ENCODE measurements at regions not wholly inside any gene's neighbourhood (a gene's known extent, or its start where the extent isn't known, plus 50 kb on each side); places are given as distances from the start of the nearest gene placed in this dataset.

DNA sequence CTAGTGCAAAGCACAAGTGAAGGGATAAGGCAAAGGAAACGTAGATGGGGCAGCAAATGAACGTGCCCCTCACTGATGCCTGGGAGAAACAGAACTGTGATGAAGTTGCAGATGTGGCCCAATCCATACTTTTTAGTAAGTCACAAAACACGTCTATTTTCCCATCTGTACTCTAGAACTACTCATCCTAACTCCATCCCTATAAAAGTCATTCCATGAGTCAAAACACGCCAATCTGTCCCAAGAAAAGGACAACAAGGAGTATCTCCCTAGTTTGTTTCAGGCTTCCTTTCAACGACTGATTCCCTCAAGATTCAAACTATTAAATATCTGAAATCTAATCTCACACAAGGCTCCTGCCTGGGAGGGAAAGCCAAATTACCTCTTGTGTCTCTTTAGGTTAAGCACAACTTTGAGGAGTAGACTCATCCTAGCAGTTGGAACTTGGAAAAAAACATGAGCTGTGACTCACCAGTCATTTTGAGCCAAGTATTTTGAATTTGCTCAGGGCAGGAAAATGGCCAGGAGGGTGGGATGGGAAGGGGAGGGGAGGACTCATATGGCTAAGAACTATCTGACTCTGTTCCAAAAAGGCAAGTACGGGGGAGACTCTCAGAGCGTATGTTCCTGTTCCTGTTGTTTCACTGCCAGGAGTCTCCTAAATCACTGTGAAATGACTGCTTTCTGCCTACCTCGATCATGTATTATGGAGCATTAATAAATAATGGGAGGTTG, 214.5 kb upstream of the CAMK1G start:
- DNase-seq: no peak

DNA sequence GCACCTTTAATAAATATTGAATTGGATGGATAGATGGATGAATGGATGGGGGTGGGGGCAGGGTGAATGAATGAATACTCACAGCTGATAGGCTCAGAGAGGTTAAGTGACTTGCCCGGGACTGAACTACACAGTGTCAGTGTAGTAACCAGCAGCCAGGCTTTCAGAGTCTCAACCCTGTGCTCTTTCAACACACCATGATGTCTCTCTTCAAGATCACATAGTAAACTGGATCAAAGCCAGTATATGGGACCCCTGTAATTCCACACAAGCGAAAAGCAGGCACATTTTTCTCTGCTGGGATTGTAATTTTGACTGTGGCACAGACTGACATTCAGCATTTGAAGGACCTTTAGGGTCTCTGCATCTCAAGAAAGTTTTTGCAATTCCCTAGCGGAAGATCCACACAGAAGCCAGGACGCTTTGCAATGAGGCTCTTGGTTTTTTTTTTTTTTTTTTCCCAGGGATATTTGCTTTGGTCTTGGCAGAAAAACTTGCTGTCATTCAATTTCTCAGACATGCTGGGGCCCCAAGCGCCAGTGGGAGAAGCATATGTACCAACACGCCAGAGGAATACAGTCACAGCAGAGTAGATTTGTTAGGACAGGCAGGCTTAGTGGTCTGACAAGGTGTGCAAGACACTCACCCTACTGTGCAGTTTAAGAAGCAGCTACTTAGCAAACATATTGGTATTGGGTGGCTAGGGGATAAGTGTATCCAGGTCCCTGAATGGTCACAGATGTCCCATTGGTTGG, 213.1 kb upstream of the CAMK1G start:
- DNase-seq: no peak

DNA sequence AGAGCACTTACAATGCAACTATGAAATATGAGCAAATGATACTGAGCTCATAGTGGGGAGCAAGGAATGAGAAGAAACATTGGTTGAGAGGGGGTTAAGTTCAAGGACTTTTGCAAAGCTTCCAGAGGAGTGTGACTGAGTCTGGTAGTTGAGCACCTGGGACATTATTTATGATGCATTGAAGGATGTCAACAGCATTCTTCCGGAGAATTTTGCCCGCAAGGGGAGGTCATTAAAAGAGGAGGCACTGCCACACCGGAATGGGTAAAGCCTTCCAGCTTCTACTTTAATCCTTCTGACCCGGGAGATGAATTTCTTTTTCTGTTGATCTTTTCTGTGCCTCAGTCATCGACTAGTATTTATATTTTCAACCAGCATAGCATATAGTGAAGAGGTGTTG, 208.4 kb upstream of the CAMK1G start:
- DNase-seq: no peak

DNA sequence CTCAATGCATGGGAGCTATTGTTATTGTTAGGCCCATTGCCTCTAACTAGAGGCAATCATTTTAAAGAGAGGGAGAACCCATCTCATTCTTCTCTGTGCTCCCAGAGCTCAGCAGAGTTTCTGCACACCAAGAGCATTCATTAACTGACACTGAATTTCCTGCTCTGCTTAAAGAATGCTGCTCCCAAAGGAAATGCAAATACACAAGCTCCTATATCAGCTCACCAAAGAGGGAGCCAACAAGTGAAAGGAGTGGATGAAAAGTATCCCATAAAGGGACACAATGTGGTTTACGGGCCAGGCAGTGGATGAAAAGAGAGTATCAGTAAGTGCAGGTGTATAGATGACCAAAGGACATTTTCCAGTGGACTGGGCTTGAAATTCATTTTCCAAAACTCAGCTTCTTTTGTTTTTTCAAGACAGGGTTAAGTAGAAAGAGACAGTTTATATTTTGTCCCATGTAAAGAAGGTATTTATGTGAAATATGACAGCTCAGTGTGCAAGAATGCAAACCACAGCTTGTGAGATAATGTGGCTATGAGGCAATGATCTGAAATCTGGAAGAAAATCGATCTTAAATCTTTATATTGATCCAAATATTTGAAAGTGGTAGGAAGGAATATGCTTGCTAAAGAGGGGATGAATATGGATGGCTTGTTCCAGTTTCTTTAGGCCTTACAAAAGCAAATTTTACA, 207.7 kb upstream of the CAMK1G start:
- DNase-seq: no peak

DNA sequence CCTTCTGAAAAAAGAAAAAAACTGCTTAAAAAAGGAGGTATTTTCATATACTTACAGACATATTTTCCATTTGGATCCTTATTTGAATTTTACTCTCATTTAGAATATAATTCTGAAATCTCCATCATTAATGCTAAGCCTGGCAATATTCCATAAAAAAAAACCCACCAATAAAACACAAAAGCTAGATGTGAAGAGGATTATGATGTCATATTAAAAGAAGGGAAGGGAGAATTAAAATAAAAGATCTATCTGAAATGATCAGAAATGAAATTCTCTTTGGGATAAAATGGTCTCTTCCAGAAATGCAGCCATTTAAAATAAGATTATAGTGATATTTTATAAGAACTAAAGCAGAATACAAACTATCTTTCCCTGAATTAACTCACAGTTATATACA, 206.7 kb upstream of the CAMK1G start:
- no peak for DNase-seq

DNA sequence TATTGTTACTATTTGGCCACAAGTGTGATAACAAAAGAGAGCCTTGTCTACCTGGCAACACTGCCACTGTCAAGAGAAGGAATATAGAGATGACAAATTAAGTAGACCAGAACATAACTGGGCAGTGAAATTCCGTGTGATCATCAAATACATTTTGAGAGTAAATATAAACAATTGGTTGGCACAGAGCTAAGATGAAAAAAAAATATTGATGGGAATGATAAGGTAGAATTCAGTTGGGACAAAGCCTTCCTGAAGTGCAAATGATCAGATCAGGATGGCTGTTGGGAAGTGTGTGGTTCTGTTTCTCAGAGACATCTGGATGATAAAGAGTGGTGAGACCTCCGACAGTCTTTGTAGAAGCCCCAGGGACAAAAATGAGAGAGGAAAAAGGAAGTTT, 205.5 kb upstream of the CAMK1G start:
- no peak for DNase-seq

DNA sequence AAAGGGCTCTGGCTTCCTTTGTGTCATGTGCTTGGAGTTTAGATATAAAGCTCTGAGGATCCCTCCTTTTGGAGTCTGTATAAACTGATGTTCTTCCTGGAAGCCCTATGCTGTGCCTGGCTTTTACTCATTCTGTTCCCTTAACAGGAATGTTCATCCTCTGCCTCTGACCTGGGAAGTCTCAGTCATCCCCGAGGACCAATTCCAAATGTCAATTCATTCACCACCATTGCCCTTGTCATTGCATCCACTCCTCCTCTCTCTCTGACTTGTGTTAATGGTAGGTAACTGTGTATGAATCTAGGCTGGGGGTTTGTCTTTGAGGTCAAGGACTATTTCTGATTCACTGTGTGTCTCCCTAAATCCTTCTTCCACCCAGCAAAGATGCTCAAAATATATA, 204.2 kb upstream of the CAMK1G start:
- no peak for DNase-seq

DNA sequence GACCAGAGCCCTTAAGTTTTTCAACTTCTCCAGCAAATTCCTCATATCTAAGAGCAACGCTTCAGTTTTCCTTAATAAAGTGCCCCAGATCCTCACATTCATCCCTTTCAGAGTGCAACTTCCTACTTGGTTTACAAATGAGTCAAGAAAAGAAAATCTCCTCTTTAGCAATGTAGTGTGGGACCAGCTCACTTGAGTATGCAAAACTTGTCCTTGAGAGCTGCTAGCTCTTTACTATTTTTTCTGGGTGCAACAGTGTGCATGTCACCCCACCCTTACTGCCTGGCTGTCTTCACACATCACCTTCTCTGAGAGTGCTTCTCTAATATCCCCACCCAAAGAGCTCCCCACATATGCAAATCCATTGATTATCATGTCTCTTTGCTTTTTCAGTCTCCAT, 203.1 kb upstream of the CAMK1G start:
- DNase-seq: no peak

DNA sequence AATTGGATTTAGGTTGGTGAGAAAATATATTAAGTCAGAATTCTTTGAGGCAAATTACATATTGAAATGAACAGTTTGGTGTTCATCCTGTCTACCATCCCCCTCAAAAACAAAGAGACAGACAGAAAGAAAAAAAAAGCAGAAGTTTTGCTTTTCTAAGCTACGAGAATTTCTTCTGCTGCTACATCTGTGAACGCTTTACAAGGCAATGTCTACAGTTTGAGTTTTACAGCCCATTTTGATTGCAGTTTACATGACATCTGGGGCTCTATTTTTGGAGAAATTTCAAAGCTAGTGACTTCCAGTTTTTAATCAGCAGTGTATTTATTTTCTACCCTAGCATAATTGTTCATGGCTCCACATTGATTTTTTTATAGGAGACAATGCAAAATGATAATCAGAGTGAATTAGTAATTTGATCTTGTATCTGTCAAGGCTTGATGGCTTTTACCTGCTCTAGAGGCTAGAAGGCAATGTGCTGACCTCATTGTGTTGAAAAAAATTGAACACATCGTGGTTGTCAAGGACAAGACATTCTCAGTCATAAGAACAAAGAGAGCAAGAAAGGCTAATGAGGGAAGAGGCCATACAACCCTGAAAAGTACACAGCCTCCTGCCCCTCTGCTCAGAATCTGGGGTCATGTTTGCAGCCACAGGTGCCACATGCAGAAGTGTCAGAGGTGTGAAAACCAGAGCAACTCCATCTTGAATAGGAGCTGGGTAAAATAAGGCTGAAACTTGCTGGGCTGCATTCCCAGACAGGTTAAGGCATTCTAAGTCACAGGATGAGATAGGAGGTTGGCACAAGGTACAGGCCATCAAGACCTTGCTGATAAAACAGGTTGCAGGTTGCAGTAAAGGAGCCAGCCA, 201.0 kb upstream of the CAMK1G start:
- DNase-seq: no peak

DNA sequence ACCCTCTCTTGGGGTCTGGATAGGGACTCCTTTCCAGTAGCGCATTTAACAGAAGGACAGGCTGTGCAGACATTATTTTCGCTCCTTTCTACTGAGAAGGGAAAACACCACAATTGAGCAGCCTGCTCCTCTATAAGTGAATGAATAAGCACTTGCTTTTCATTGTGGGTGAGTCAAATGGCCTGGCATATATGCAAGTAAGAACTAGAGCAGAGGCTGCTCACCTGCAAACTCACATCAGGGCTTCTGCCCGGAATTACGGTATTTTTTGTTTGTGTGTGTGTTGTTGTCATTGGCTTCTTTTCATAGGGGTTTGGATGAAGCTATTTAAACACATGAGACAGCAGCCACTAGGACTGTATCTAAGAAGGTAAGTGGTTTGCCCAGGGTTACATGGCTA, 200.1 kb upstream of the CAMK1G start:
- no peak for DNase-seq

DNA sequence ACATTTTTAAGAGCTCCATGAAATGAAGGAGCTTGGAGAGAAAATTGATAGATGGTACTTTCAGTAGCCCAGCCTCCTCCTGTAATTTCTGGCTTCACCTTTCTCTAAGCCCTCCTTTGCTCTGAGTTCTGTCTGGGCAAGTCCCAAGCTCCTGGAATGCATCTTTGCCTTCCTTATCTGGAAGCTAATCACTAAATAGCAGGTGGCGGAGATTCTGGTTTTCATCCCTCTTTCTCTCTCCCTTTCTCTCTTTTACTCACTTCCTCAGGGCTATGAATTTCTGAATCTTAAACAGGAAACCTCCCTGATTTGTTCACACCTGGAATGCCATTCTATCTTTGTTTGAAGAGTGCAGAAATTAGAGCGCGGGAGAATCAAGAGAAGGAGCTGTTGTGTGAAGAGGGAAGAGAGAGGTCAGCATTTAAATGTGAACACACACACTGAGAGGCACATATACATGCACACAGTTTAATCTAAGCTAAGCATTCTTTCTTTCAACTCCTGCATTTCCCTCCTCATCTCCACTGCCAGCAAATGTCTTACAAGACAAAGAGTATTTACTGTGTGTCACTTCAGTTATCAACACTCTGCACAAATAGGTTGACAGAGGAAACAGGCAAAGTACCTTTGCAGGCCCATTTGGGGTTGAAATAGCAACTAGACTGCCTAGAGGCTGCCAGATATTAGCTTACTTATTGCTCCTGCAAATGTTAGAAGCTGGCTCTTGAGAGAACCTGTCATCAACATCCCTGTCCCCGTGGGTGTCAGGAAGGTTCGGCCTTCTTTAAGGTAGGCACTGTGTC, 199.4 kb upstream of the CAMK1G start:
- no peak for DNase-seq

DNA sequence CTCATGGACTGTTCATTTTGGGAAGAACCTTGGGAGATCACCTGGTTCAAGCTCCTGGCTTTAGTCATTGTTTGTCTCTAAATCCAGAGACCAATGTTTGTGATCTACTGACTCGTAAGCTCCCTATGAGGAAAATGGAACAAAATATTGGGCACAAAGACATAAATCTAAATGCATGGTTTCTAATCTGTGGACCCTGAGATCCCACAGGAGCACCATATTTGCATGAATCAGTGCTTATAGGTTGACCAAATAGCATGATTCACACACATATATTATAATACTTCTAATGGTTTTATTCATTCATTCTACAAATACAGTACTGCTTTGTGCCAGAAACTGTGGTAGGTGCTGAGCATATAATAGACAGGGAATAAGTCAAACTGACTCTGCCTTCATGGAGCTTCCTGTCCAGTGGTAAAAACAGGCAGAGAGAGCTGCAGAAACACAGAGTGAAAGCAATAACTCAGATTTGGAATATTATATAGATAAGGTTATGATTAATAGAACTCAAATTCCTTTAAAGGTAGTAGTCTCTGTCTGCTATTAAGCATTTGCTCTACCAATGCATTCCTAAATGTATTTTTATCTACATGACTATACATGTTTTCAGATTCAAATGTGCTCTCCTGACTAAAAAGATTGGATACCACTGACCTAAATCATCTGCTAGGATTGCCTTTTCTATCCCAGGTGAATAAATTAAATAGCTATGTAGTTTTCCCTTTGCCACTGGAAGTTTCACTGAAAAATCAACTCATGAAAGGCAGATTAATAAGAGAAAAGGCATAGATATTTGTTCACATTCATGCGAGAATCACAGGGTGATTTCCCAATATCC, 198.6 kb upstream of the CAMK1G start:
- DNase-seq: no peak

DNA sequence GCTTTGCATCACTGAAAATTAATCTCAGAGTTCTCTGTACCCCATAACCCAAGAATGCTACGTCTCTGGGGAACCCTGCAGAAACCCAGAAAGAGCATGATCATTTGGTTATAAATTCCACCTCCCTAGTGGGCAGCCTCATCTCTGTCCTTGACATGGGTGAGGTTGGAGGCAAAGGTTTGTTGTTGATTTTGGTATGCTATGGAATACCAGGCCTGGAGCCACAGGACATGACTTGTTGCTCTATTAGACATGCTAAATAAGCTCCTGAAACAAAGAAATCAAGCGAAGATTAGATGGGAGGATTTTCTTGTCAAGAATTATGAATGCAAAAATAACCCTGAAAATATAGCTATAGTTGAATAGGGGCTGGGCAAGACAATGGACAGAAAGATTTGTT, 197.4 kb upstream of the CAMK1G start:
- DNase-seq: no peak

DNA sequence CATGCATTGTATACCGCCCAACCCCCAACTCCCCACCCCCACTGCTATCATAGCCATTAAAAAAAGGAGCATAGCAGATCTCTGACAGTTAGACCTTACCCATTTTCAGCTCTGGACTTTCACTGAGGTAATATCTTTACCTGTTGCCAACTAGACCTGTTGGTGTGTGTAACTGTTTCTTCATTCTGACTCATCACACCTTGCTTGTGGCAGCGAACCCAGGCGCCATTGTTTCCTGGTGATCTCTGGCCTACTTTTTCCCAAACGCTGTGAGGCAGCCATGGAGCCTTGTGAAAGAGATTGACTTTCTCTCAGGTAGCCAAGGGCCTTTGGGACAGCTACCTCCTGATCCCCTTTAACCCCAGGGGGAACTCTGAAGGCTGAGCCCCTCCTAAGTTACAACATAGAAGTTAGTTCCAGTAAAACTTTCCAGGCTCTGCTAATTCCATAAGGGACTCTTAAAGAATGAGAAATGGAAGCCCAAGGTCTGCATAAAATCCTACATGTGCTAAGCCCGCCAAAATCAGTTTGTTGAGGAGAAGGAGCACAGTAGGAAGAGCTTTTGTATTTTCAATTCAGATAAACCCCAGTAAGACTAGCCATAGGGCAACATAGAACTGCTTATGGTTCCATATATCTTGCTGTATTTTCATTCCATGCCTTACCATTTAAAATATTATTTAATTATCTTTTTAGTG, 196.1 kb upstream of the CAMK1G start:
- no peak for DNase-seq

DNA sequence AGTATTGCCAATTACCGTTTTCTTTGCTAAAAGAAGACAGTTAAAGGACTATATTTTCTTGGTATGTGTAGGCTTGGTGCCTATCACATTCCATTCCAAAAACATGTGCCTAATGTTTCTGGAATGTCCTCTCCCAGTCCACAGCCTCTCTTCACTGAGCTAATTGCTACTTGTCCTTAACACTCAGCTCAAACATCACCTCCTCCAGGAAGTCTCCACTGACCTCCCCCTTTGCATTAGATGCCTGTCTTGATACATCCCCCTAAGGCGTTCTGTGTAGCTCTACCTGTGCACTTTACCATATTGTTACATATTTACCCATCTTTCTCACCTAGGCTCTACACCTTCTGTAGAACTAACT, 195.6 kb upstream of the CAMK1G start:
- no peak for DNase-seq

DNA sequence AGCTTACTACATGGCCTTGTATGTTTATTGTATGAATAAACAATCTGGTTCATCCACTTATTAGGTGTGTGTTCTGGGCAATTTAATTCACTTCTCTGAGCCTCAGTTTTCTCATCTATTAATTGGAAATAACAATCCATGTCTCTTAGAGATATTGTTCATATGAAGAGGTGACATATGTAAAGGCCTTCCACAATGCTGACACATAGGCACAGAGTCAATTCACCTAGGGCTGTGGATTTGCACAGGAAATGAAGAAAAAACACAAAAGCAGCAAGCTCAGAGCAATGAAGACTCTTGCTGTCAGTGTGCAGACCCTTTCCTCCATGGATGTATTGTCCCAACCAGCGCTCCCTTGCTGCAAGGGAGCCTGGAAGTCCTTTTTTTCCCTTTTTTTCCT, 195.2 kb upstream of the CAMK1G start:
- DNase-seq: no peak

DNA sequence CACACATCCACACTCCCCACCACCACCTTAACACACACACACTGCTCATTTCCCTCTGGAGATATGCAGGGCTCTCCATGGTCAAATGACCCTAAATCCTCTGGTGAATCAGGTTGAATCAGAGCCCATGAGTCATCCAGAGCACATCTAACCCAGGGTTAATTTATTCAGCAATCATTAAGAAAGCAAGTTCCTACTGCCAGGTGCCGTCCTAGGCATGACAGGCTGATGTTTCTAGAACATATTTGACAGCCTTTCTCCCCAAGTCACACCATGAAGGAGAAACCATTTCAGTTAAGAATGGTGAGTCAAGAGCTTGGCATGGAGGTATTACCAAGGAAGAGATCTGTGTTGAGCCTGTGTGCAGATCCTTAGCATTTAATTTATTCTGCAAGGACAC, 194.3 kb upstream of the CAMK1G start:
- DNase-seq: no peak

DNA sequence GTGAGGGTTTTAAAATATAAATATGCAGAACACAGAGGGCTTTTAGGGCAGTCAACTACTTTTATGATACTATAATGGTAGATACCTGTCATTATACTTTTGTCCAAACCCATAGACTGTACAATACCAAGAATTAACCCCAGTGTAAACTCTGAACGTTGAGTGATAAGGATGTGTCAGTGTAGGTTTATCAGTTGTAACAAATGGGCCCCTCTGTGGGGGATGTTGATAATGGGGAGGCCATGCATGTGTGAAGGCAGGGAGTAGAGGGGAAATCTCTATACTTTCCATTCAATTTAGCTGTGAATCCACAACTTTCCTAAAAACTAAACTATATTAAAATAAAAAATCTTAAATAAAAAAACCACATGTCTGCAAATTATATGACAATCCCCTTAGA, 193.5 kb upstream of the CAMK1G start:
- DNase-seq: no peak

DNA sequence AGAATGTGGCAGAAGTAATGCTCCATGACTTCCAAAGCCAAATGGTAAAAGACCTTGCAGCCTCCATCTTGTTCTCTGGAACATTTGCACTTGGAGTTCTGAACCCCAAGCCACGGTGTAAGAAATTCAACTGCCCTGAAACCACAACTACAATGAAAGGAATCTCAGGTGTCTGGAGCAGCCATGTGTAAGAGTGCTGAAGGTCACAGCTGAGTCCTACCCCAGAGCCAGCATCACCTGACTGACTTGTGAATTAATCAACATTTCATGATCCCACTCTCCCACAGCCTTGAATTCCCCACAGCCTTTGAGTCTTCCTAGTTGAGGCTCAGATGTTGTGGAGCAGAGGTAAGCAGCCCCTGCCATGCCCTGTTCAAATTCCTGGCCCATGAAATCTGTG, 192.8 kb upstream of the CAMK1G start:
- no peak for DNase-seq

DNA sequence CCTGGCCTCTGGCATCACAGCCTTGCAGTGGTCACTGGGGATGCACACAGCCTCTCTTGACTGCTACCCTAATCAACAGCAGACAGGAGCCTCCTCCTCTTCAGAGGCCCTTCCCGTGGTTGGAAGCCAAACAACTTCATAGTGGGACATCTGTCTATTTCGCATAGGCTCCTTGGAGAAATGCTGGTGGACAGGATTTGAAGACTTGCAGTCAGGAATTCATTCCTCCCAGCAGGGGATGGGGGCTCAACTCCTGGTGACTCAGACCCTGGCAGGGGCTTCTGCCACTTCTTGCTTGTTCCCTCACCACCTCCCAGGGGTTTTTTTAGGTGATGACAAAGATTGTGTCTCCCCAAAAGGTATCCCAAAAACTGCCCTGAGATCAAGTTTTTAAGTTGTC, 191.7 kb upstream of the CAMK1G start:
- DNase-seq: no peak

DNA sequence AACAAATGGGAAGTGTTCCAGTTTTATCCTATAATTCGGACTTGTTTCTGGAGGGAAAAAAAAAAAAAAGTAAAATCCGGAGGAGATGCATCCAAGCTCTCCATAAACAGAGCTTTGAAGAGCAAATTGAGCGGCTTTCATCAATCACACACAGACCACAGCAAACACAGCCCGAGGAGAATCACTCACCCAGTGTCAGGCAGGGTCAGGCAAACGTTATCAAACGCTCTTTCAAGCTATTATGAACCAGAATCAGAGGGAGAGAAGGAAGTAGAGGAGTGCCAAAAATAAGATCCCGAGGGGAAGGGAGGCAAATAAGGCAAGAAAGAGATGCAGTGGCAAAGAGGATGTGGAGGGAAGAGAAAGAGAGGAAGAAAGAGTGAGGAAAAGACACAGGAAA, 188.3 kb upstream of the CAMK1G start:
- DNase-seq: no peak

All from MV-4-11 (cell line).